ENCODE measurements at regions not wholly inside any gene's neighbourhood (a gene's known extent, or its start where the extent isn't known, plus 50 kb on each side); places are given as distances from the start of the nearest gene placed in this dataset.

DNA sequence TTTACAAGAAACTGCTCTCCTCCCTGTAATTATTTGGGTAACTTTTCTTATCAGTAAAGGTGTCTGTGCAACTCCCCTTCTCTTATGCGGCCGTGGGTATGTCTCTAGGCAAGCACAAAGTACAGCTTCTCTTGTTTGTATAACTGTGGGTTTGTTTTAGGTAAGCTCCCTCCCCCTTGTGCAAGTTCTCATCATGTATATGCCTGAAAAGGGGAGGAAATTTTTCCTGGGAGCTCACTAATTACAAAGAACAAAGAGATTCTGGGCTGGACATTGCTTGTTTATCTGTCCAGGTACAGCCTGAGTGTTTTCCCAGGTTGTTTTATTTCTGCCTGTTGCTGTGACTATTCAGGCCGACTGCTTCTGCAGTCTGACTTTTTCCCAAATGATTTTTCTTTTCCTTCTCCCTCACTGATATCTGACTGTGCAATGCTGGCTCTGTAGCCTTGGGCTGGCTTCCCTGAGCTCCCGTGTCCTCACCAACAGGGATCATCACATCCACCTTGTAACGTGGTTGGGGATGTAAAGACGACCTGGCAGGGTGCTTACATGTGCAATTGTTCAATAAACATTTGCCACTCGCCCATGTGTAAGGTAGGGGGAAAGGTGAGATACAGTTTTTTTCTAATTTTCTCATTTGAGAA is 916.5 kb downstream of the AACS start:
- H3K27me3 ChIP-seq: peaks cover 17% of the 10 kb centered on the region
- H3K36me3 ChIP-seq: no peaks in the 10 kb centered on the region
- no peaks in the 10 kb centered on the region for H3K9me3 ChIP-seq
- H3K27ac ChIP-seq: no peak overlapping the region
- ATAC-seq (no peak), DNase-seq (no peak)
- TF ChIP-seq, protein P1, sequence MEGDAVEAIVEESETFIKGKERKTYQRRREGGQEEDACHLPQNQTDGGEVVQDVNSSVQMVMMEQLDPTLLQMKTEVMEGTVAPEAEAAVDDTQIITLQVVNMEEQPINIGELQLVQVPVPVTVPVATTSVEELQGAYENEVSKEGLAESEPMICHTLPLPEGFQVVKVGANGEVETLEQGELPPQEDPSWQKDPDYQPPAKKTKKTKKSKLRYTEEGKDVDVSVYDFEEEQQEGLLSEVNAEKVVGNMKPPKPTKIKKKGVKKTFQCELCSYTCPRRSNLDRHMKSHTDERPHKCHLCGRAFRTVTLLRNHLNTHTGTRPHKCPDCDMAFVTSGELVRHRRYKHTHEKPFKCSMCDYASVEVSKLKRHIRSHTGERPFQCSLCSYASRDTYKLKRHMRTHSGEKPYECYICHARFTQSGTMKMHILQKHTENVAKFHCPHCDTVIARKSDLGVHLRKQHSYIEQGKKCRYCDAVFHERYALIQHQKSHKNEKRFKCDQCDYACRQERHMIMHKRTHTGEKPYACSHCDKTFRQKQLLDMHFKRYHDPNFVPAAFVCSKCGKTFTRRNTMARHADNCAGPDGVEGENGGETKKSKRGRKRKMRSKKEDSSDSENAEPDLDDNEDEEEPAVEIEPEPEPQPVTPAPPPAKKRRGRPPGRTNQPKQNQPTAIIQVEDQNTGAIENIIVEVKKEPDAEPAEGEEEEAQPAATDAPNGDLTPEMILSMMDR (IDR thresholded peaks at IDR 0.05): no peak
- no peak overlapping the region for H3K4me3 ChIP-seq
- intact Hi-C loops (cut with DNase I): no loop called here
- no peaks in the 10 kb centered on the region for H3K4me1 ChIP-seq

DNA sequence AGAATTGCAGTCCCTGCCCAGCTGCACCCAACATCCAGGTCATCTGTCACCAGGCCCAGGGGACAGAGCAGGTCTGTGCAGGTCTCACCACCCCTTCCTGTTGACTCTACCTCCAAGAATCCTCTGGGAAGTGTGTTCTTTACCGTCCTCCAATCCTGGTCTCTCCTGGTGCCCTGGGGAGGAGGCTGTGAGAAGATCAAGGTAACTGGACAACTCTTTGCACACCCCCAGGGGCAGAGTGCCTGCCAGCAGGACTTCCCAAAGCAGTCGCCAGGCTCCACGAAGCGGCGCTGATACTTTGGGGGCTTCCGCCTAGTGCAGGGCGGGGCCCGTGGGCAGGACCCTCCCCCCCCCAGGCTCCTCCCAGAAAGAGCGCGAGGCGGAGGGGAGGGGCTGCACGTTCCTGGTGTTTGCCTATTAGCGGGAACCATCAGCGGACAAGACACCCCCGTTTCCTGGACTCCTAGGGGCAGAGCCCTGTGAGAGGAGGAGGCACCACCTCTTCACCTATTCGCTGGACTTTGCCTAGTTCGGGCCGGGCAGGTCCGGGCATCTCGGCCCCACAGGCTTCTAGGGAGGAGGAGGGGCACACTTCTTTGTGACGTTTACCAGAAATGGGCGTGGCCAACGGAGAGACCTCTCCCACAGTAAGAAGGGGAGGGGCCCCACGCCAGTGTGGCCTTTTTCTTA is 918.0 kb downstream of the AACS start:
- Histone ChIP-seq H3K9me3 (no peaks in the 10 kb centered on the region), H3K4me3 (peak overlapping the region; percentile 44), H3K27ac (no peak overlapping the region), H3K4me1 (no peaks in the 10 kb centered on the region), H3K36me3 (no peaks in the 10 kb centered on the region), H3K27me3 (peaks cover 17% of the 10 kb centered on the region)
- TF ChIP-seq, protein P1 (IDR thresholded peaks at IDR 0.05): no peak
- intact Hi-C loops (cut with DNase I): no loop called here
- ATAC-seq (peak; percentile 84), DNase-seq (peak; percentile 74)

DNA sequence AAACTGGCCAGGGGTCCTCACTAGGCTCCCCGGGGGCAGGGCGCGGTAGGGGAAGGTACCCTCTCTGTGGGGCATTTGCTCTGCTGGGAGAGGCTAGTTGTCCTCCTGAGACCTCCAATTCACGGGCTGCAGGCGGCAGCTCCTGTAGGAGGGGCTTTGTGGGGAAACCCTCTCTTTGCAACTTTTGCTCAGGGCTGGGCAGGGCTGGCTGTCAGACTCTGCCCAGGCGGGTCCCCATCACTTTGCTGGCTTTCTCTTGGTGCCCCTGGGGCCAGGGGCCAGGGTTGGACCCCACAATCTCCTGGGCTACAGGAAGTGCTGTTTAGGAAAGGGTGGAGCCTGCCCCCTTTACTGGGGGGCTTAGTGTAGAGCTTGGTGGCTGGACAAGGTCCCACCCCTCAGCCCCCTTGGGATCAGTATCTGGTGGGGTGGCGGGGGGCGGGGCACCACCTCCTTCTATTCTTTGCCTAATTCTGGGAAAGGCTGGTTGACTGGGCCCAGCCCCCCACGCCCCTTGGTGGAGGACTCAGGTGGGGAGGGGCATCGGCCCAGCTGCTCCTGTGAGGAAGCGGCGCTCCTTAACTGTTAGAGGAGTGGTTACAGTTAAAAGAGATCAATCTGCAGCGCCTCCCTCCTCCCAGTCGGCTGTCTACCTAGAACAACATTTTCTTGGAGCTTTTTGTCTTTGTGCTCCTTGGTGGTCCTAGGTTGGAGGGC is 918.7 kb downstream of the AACS start:
- peak overlapping the region; percentile 44 for H3K4me3 ChIP-seq
- no peaks in the 10 kb centered on the region for H3K36me3 ChIP-seq
- DNase-seq (no peak), ATAC-seq (peak; percentile 21)
- H3K4me1 ChIP-seq: no peaks in the 10 kb centered on the region
- TF ChIP-seq, protein P1 (IDR thresholded peaks at IDR 0.05): no peak
- intact Hi-C loops (cut with DNase I): no loop called here
- H3K27ac ChIP-seq: no peak overlapping the region
- H3K9me3 ChIP-seq: no peaks in the 10 kb centered on the region
- H3K27me3 ChIP-seq: peaks cover 17% of the 10 kb centered on the region

DNA sequence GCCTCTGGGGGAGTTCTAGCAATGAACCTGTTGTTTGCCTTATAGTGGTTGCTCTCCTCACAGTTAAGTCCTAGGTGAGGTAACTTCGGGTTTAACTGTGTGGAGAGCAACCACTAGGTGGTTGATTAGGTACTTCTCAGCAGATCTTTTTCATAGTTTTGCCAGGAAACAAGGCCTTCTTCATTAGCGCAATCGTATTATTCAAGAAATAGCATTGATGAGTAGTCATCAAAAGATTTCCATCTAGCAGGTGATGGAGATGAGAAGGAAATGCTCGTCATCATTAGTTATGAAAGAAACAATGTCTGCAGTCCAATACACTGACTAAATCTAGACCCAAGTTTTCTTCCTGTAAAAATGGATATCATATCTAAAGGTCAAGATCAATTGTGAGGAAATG is 923.3 kb downstream of the AACS start:
- H3K4me3 ChIP-seq: no peak overlapping the region
- no peak overlapping the region for H3K27ac ChIP-seq
- DNase-seq (no peak), ATAC-seq (no peak)
- TF ChIP-seq, protein P1 (IDR thresholded peaks at IDR 0.05): no peak
- intact Hi-C loops (cut with DNase I): no loop called here
- no peaks in the 10 kb centered on the region for H3K4me1 ChIP-seq
- peaks cover 11% of the 10 kb centered on the region for H3K27me3 ChIP-seq
- H3K36me3 ChIP-seq: no peaks in the 10 kb centered on the region
- H3K9me3 ChIP-seq: no peaks in the 10 kb centered on the region

DNA sequence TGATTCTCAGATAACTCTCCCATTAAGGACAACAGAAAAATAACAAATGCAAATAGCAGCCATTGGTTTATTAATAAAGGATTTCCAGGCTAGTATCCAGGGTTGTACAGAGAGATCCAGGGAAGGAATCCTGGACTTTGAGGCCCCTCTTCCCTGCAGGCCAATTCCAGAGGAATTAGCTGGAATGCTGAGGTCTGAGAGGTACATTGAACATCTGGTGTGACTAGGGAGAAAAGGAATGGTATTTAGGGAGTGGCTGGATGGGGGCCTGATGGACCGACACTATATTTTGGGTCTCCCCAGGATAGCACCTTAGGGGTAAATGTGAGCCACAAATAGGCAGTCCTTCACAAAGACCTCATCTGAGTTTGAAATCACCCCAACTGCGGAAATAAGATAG is 924.5 kb downstream of the AACS start:
- H3K4me1 ChIP-seq: no peaks in the 10 kb centered on the region
- ATAC-seq (no peak), DNase-seq (no peak)
- H3K27ac ChIP-seq: no peak overlapping the region
- peaks cover 2% of the 10 kb centered on the region for H3K27me3 ChIP-seq
- no peaks in the 10 kb centered on the region for H3K36me3 ChIP-seq
- intact Hi-C loops (cut with DNase I): no loop called here
- H3K9me3 ChIP-seq: no peaks in the 10 kb centered on the region
- H3K4me3 ChIP-seq: no peak overlapping the region
- TF ChIP-seq, protein P1 (IDR thresholded peaks at IDR 0.05): no peak

All from upper lobe of right lung (tissue), 1 donor.